GM23338 (cell line): ENCODE measurements at regions not wholly inside any gene's neighbourhood (a gene's known extent, or its start where the extent isn't known, plus 50 kb on each side); places are given as distances from the start of the nearest gene placed in this dataset.

Experiments used
- ATAC-seq: fragments of 200-7000 bp; cut with Tn5 transposase; 3 replicates; pipeline ENCODE4 v1.9.1; 2020
- DNase-seq: peaks from one replicate; pipeline ENCODE4 v3.0.0-alpha.2; 2015; ENCODE audit warnings: low spot score
- H2AFZ ChIP-seq: fragments of 200-600 bp; sonication (generic); 2 replicates; pipeline ENCODE4 v1.8.0; 2016; ENCODE audit warnings: antibody characterized with exemption, mild to moderate bottlenecking, moderate library complexity
- H3F3A ChIP-seq: fragments of 200-600 bp; sonication (generic); replicated peaks from 2 replicates; pipeline ENCODE4 v1.8.0; 2017; ENCODE audit warnings: antibody characterized with exemption, mixed run types, low read depth
- H3K27ac ChIP-seq: fragments of 200-600 bp; sonication (generic); 2 replicates; pipeline ENCODE4 v1.6.1; 2016; ENCODE audit warnings: low read depth
- H3K27me3 ChIP-seq: fragments of 200-600 bp; sonication (generic); 2 replicates; pipeline ENCODE4 v1.8.0; 2016; ENCODE audit warnings: mild to moderate bottlenecking, mixed run types, moderate library complexity; ENCODE audit not compliant: insufficient read depth
- H3K36me3 ChIP-seq: fragments of 200-600 bp; sonication (generic); 2 replicates; pipeline ENCODE4 v1.8.0; 2016; ENCODE audit warnings: mild to moderate bottlenecking; ENCODE audit not compliant: insufficient read depth
- H3K4me1 ChIP-seq: fragments of 200-600 bp; sonication (generic); 2 replicates; pipeline ENCODE4 v1.8.0; 2016; ENCODE audit warnings: mild to moderate bottlenecking, moderate library complexity; ENCODE audit not compliant: insufficient read depth
- H3K4me2 ChIP-seq: fragments of 200-600 bp; sonication (generic); 2 replicates; pipeline ENCODE4 v1.7.1; 2017; ENCODE audit warnings: mixed run types
- H3K4me3 ChIP-seq: fragments of 200-600 bp; sonication (generic); 2 replicates; pipeline ENCODE4 v1.6.1; 2016; ENCODE audit warnings: mixed run types
- H3K79me2 ChIP-seq: fragments of 200-600 bp; sonication (generic); replicated peaks from 2 replicates; pipeline ENCODE4 v1.8.0; 2017; ENCODE audit warnings: mild to moderate bottlenecking; ENCODE audit not compliant: insufficient read depth
- H3K9me2 ChIP-seq: fragments of 200-600 bp; sonication (generic); 2 replicates; pipeline ENCODE4 v1.8.0; 2017; ENCODE audit not compliant: insufficient read depth
- H4K20me1 ChIP-seq: fragments of 200-600 bp; sonication (generic); replicated peaks from 2 replicates; pipeline ENCODE4 v1.8.0; 2017; ENCODE audit warnings: mild to moderate bottlenecking; ENCODE audit not compliant: insufficient read depth
- H3K27ac Mint-ChIP-seq: 2 replicates; pipeline ENCODE4 v1.8.0; 2020; ENCODE audit warnings: inconsistent platforms, mild to moderate bottlenecking, moderate library complexity, mixed read lengths
- H3K27me3 Mint-ChIP-seq: 3 replicates; pipeline ENCODE4 v1.8.0; 2022; ENCODE audit warnings: low read depth, mild to moderate bottlenecking, moderate library complexity, mixed read lengths, inconsistent platforms; ENCODE audit not compliant: insufficient read depth, poor library complexity
- H3K36me3 Mint-ChIP-seq: 3 replicates; pipeline ENCODE4 v1.8.0; 2021; ENCODE audit warnings: low read depth, mild to moderate bottlenecking, inconsistent platforms, moderate library complexity, mixed read lengths
- H3K4me1 Mint-ChIP-seq: 3 replicates; pipeline ENCODE4 v1.8.0; 2020; ENCODE audit warnings: mild to moderate bottlenecking, inconsistent platforms, mixed read lengths
- H3K4me3 Mint-ChIP-seq: 3 replicates; pipeline ENCODE4 v1.8.0; 2021; ENCODE audit warnings: moderate library complexity, mild to moderate bottlenecking, inconsistent platforms, mixed read lengths
- H3K9me3 Mint-ChIP-seq: 3 replicates; pipeline ENCODE4 v1.8.0; 2020; ENCODE audit warnings: moderate library complexity, mild to moderate bottlenecking, inconsistent platforms, mixed read lengths
- CREB1 ChIP-seq: fragments of 250-450 bp; sonication (Bioruptor Pico); IDR thresholded peaks from 2 replicates; pipeline ENCODE4 v1.5.0; 2020; ENCODE audit warnings: low read depth, mild to moderate bottlenecking, moderate library complexity
- ETS1 ChIP-seq: IDR thresholded peaks from 2 replicates; pipeline ENCODE4 v1.6.1; 2016; ENCODE audit warnings: antibody characterized with exemption
- EZH2 ChIP-seq: fragments of 200-600 bp; sonication (generic); IDR thresholded peaks from one replicate; pipeline ENCODE4 v1.8.0; 2017; ENCODE audit warnings: antibody characterized with exemption, mild to moderate bottlenecking, low read depth; ENCODE audit not compliant: unreplicated experiment
- JUNB ChIP-seq: IDR thresholded peaks from one replicate; pipeline ENCODE4 v1.6.1; 2016; ENCODE audit warnings: antibody characterized with exemption; ENCODE audit not compliant: unreplicated experiment
- POLR2AphosphoS5 ChIP-seq: IDR thresholded peaks from 2 replicates; pipeline ENCODE4 v1.6.1; 2016; ENCODE audit warnings: antibody characterized with exemption, low read depth
- REST ChIP-seq: IDR thresholded peaks from one replicate; pipeline ENCODE4 v1.6.1; 2018; ENCODE audit warnings: antibody characterized with exemption; ENCODE audit not compliant: unreplicated experiment
- ZNF114 ChIP-seq: fragments of 250-450 bp; sonication (Bioruptor Pico); IDR thresholded peaks from 2 replicates; pipeline ENCODE4 v1.5.0; 2020; ENCODE audit warnings: mild to moderate bottlenecking, moderate library complexity
- ZNF331 ChIP-seq: fragments of 250-450 bp; sonication (Bioruptor Pico); IDR thresholded peaks from 2 replicates; pipeline ENCODE4 v1.5.0; 2020; ENCODE audit warnings: low read depth, mild to moderate bottlenecking, moderate library complexity
- TF ChIP-seq, protein P1 (sequence below), 2 experiments: fragments of 200-600 bp in 1 of 2; sonication (generic) in 1 of 2; conservative IDR thresholded peaks; 2 replicates each; pipeline versions ENCODE4 v1.5.1 to v1.6.1; 2016 to 2017; ENCODE audit warnings: antibody characterized with exemption in 2 of 2, low read depth in 2 of 2, mild to moderate bottlenecking in 2 of 2, moderate library complexity in 1 of 2

DNA sequence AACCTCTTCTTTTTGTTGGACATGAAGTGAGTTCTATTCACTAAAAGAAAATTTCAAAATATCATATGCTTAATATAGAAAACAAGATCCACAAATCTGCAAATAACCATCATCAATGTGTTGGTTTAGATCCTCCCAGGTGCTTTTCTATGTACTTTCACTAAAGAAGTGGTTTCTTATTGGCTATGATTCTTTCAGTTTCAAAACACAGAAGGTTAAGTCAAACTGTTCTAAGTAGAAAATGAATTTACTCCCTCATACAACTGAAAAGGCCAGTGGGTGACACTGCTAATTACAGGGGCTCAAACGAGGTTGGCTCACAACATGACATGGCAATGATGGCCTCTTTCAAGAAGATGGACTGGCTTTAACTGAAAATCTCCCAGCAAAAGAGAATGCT is 111.7 kb downstream of the GALR1 start:
- no peak for DNase-seq

DNA sequence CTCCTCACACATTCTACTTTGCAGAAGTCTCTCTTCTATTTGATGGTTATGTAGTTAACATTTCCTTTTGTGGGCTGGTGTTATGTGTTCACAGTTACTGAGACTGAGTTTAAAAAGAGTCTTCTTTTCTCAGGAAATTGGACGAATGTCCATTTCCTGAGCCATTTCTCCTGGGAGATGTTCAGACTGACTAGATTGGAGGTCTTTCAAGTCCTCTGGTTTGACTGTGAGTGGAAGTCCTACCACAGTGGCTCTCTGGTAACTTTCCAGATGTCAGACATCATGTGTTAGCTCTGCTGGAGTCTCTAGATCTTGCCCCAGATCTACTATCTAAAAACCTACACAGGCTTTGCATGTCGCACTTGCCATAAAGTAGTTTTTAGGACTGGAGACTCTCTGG is 116.0 kb downstream of the GALR1 start:
- H3K4me3 ChIP-seq = no peak overlapping the region
- H3K79me2 ChIP-seq = no peaks in the 10 kb centered on the region
- H3K4me1 ChIP-seq = peaks cover 5% of the 10 kb centered on the region; the same call in 1 of the 2 replicates
- Mint-ChIP-seq H3K27me3 (peaks cover 2% of the 10 kb centered on the region), H3K4me1 (peaks cover 7% of the 10 kb centered on the region), H3K4me3 (no peak overlapping the region), H3K36me3 (peaks cover 30% of the 10 kb centered on the region), H3K9me3 (peaks cover 41% of the 10 kb centered on the region), H3K27ac (no peak overlapping the region)
- H3K4me2 ChIP-seq = no peak overlapping the region
- no peaks in the 10 kb centered on the region for H3F3A ChIP-seq
- H3K27ac ChIP-seq = no peak overlapping the region
- no peak overlapping the region for H2AFZ ChIP-seq
- ATAC-seq (no peak), DNase-seq (no peak)
- no peaks in the 10 kb centered on the region for H4K20me1 ChIP-seq
- peaks cover 13% of the 10 kb centered on the region; the same call in 1 of the 2 replicates for H3K9me2 ChIP-seq
- no peaks in the 10 kb centered on the region for H3K27me3 ChIP-seq
- H3K36me3 ChIP-seq = peaks cover 5% of the 10 kb centered on the region; the same call in 1 of the 2 replicates
- TF ChIP-seq, protein P1, sequence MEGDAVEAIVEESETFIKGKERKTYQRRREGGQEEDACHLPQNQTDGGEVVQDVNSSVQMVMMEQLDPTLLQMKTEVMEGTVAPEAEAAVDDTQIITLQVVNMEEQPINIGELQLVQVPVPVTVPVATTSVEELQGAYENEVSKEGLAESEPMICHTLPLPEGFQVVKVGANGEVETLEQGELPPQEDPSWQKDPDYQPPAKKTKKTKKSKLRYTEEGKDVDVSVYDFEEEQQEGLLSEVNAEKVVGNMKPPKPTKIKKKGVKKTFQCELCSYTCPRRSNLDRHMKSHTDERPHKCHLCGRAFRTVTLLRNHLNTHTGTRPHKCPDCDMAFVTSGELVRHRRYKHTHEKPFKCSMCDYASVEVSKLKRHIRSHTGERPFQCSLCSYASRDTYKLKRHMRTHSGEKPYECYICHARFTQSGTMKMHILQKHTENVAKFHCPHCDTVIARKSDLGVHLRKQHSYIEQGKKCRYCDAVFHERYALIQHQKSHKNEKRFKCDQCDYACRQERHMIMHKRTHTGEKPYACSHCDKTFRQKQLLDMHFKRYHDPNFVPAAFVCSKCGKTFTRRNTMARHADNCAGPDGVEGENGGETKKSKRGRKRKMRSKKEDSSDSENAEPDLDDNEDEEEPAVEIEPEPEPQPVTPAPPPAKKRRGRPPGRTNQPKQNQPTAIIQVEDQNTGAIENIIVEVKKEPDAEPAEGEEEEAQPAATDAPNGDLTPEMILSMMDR (conservative IDR thresholded peaks at IDR 0.05; ENCODE audit: low read depth in 2 of 2) = no peak
- TF ChIP-seq REST = no peak
- no peak for TF ChIP-seq EZH2
- TF ChIP-seq ZNF331 (CRISPR knock-in tag) = no peak
- TF ChIP-seq CREB1 = no peak
- no peak for TF ChIP-seq JUNB
- TF ChIP-seq ZNF114 (CRISPR knock-in tag) = no peak

More for the DNA sequence above, 111.7 kb downstream of the GALR1 start:
- Mint-ChIP-seq H3K9me3 (peaks cover 27% of the 10 kb centered on the region), H3K27me3 (no peaks in the 10 kb centered on the region), H3K4me1 (no peaks in the 10 kb centered on the region), H3K4me3 (no peak overlapping the region), H3K36me3 (peaks cover 12% of the 10 kb centered on the region), H3K27ac (no peak overlapping the region)
- Histone ChIP-seq H3K79me2 (no peaks in the 10 kb centered on the region), H3K4me3 (no peak overlapping the region), H3K27ac (no peak overlapping the region), H3K4me2 (no peak overlapping the region), H2AFZ (no peak overlapping the region), H3K36me3 (peaks cover 5% of the 10 kb centered on the region; the same call in 1 of the 2 replicates), H3K27me3 (no peaks in the 10 kb centered on the region), H4K20me1 (no peaks in the 10 kb centered on the region), H3K4me1 (no peaks in the 10 kb centered on the region), H3K9me2 (peaks cover 20% of the 10 kb centered on the region), H3F3A (no peaks in the 10 kb centered on the region)
- ATAC-seq = no peak
- no peak for TF ChIP-seq POLR2AphosphoS5
- no peak for TF ChIP-seq ZNF114 (CRISPR knock-in tag)
- no peak for TF ChIP-seq ETS1
- TF ChIP-seq EZH2 = no peak
